ENCODE measurements at regions not wholly inside any gene's neighbourhood (a gene's known extent, or its start where the extent isn't known, plus 50 kb on each side); places are given as distances from the start of the nearest gene placed in this dataset.
"Not testable (repeated sequence)": the region's sequence is repeated elsewhere in the genome, so short reads cannot be mapped to it uniquely, and the experiment has no call there.

GRCh38 chr7:125833839-125834238 lies 904.2 kb upstream of the POT1 start:
- DNase-seq, result no peak

GRCh38 chr7:125830743-125831142 lies 901.1 kb upstream of the POT1 start:
- no peak for DNase-seq

GRCh38 chr7:125828153-125828700 lies 898.6 kb upstream of the POT1 start:
- DNase-seq, result no peak

- no peak for DNase-seq
Measured at GRCh38 chr7:125823538-125823937, 893.9 kb upstream of the POT1 start.

- no peak for DNase-seq
Measured at GRCh38 chr7:125820495-125820894, 890.9 kb upstream of the POT1 start.

- DNase-seq, result no peak
Measured at GRCh38 chr7:125814100-125814499, 884.5 kb upstream of the POT1 start.

GRCh38 chr7:125806491-125806890 lies 876.9 kb upstream of the POT1 start:
- not testable (repeated sequence) for DNase-seq

- DNase-seq, result no peak
Measured at GRCh38 chr7:125804273-125804672, 874.6 kb upstream of the POT1 start.

- DNase-seq, result no peak
Measured at GRCh38 chr7:125780153-125780552, 850.5 kb upstream of the POT1 start.

GRCh38 chr7:125775317-125775716 lies 845.7 kb upstream of the POT1 start:
- no peak for DNase-seq

- no peak for DNase-seq
Measured at GRCh38 chr7:125773113-125773785, 843.6 kb upstream of the POT1 start.

- DNase-seq, result no peak
Measured at GRCh38 chr7:125747966-125748365, 818.3 kb upstream of the POT1 start.

- DNase-seq, result no peak
Measured at GRCh38 chr7:125746510-125746909, 816.9 kb upstream of the POT1 start.

GRCh38 chr7:125727215-125727614 lies 797.6 kb upstream of the POT1 start:
- DNase-seq, result no peak

GRCh38 chr7:125695626-125696025 lies 766.0 kb upstream of the POT1 start:
- no peak for DNase-seq

GRCh38 chr7:125683156-125683555 lies 753.5 kb upstream of the POT1 start:
- DNase-seq, result no peak

- no peak for DNase-seq
Measured at GRCh38 chr7:125681508-125681907, 751.9 kb upstream of the POT1 start.

GRCh38 chr7:125678771-125679170 lies 749.1 kb upstream of the POT1 start:
- DNase-seq, result no peak

- DNase-seq, result no peak
Measured at GRCh38 chr7:125675640-125676039, 746.0 kb upstream of the POT1 start.

GRCh38 chr7:125675169-125675568 lies 745.5 kb upstream of the POT1 start:
- no peak for DNase-seq

- peak; percentile 22 for DNase-seq
Measured at GRCh38 chr7:125670926-125671572, 741.4 kb upstream of the POT1 start.

GRCh38 chr7:125668321-125668993 lies 738.8 kb upstream of the POT1 start:
- no peak for DNase-seq

- no peak for DNase-seq
Measured at GRCh38 chr7:125664625-125665024, 735.0 kb upstream of the POT1 start.

- DNase-seq, result no peak
Measured at GRCh38 chr7:125663961-125664360, 734.3 kb upstream of the POT1 start.
